DOHH2 (cell line): ENCODE measurements at regions not wholly inside any gene's neighbourhood (a gene's known extent, or its start where the extent isn't known, plus 50 kb on each side); places are given as distances from the start of the nearest gene placed in this dataset.

ENCODE experiments used
- H3F3A ChIP-seq: fragments of 200-600 bp; sonication (generic), shearing (Covaris generic); 2 replicates; pipeline ENCODE4 v1.6.0; 2016; ENCODE audit warnings: antibody characterized with exemption, mild to moderate bottlenecking; ENCODE audit not compliant: control insufficient read depth, insufficient read depth
- H3K27ac ChIP-seq: fragments of 200-600 bp; sonication (generic); 2 replicates; pipeline ENCODE4 v1.5.1; 2014; ENCODE audit warnings: low read depth, mild to moderate bottlenecking, low read length, moderate library complexity
- H3K27me3 ChIP-seq: fragments of 200-600 bp; sonication (generic); 2 replicates; pipeline ENCODE4 v1.6.1; 2014; ENCODE audit warnings: mild to moderate bottlenecking, low read length, mixed read lengths; ENCODE audit not compliant: control insufficient read depth
- H3K36me3 ChIP-seq: fragments of 200-600 bp; sonication (generic); 2 replicates; pipeline ENCODE4 v1.6.1; 2014; ENCODE audit warnings: mild to moderate bottlenecking, low read length, moderate library complexity, mixed read lengths; ENCODE audit not compliant: control insufficient read depth
- H3K4me1 ChIP-seq: fragments of 200-600 bp; sonication (generic); 2 replicates; pipeline ENCODE4 v1.6.1; 2014; ENCODE audit warnings: mild to moderate bottlenecking, low read length, mixed read lengths; ENCODE audit not compliant: control insufficient read depth
- H3K4me2 ChIP-seq: fragments of 200-600 bp; sonication (generic); 2 replicates; pipeline ENCODE4 v1.6.0; 2014; ENCODE audit warnings: mild to moderate bottlenecking, low read length, moderate library complexity
- H3K4me3 ChIP-seq: fragments of 200-600 bp; sonication (generic); 2 replicates; pipeline ENCODE4 v1.5.1; 2014; ENCODE audit warnings: mild to moderate bottlenecking, low read length, mixed read lengths
- H3K79me2 ChIP-seq: fragments of 200-600 bp; sonication (generic); 2 replicates; pipeline ENCODE4 v1.6.1; 2014; ENCODE audit warnings: mild to moderate bottlenecking, low read length, mixed read lengths; ENCODE audit not compliant: control insufficient read depth
- H3K9me2 ChIP-seq: fragments of 200-600 bp; sonication (generic); replicated peaks from 2 replicates; pipeline ENCODE4 v1.6.1; 2014; ENCODE audit warnings: mild to moderate bottlenecking, low read length, mixed read lengths; ENCODE audit not compliant: control insufficient read depth
- H3K9me3 ChIP-seq: fragments of 200-600 bp; sonication (generic); 2 replicates; pipeline ENCODE4 v1.6.1; 2014; ENCODE audit warnings: antibody characterized with exemption, low read length, mixed read lengths; ENCODE audit not compliant: control insufficient read depth, insufficient read depth
- H4K20me1 ChIP-seq: fragments of 200-600 bp; sonication (generic); 2 replicates; pipeline ENCODE4 v1.6.0; 2014; ENCODE audit warnings: low read depth, mild to moderate bottlenecking, antibody characterized with exemption, low read length, moderate library complexity; ENCODE audit not compliant: control insufficient read depth, insufficient read depth
- EZH2phosphoT487 ChIP-seq: fragments of 200-600 bp; sonication (generic); IDR thresholded peaks from 2 replicates; pipeline ENCODE4 v1.6.1; 2017; ENCODE audit warnings: borderline replicate concordance, mild to moderate bottlenecking, antibody characterized with exemption, low read length, moderate library complexity, mixed read lengths
- TF ChIP-seq, protein P1 (sequence below): fragments of 200-600 bp; sonication (generic); IDR thresholded peaks from one replicate; pipeline ENCODE4 v1.5.1; 2014; ENCODE audit warnings: antibody characterized with exemption, mild to moderate bottlenecking, low read depth, low read length; ENCODE audit not compliant: poor library complexity, severe bottlenecking

DNA sequence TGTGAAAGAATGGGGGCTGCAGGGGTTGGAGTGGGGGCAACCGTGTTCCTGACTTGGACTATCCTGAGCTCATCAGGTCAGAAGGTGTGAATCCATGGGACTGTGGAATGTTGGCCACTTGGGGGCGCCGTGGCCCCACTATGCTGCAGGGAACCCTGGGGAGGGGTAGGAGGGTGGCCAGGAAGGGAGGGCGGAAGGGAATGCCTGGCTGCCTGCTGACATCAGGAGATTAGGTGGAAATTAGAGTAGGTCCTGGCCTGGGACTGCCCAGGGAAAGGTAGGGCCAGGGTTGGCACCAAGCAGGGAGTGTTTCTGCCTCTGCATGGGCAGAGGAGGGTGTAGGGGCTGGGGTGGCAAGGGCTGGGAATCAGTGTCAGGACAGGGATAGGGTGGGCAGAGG lies 65.8 kb upstream of the PRSS58 start:
- Histone ChIP-seq H3K36me3 (no peaks in the 10 kb centered on the region), H3F3A (no peaks in the 10 kb centered on the region), H4K20me1 (no peaks in the 10 kb centered on the region), H3K9me3 (no peaks in the 10 kb centered on the region), H3K27ac (no peak overlapping the region), H3K4me3 (no peak overlapping the region), H3K79me2 (no peaks in the 10 kb centered on the region), H3K4me1 (no peaks in the 10 kb centered on the region), H3K4me2 (no peak overlapping the region), H3K27me3 (no peaks in the 10 kb centered on the region; the same call in 1 of the 2 replicates), H3K9me2 (no peaks in the 10 kb centered on the region)
- TF ChIP-seq, protein P1, sequence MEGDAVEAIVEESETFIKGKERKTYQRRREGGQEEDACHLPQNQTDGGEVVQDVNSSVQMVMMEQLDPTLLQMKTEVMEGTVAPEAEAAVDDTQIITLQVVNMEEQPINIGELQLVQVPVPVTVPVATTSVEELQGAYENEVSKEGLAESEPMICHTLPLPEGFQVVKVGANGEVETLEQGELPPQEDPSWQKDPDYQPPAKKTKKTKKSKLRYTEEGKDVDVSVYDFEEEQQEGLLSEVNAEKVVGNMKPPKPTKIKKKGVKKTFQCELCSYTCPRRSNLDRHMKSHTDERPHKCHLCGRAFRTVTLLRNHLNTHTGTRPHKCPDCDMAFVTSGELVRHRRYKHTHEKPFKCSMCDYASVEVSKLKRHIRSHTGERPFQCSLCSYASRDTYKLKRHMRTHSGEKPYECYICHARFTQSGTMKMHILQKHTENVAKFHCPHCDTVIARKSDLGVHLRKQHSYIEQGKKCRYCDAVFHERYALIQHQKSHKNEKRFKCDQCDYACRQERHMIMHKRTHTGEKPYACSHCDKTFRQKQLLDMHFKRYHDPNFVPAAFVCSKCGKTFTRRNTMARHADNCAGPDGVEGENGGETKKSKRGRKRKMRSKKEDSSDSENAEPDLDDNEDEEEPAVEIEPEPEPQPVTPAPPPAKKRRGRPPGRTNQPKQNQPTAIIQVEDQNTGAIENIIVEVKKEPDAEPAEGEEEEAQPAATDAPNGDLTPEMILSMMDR, result peak; percentile 78
- TF ChIP-seq EZH2phosphoT487, result no peak

DNA sequence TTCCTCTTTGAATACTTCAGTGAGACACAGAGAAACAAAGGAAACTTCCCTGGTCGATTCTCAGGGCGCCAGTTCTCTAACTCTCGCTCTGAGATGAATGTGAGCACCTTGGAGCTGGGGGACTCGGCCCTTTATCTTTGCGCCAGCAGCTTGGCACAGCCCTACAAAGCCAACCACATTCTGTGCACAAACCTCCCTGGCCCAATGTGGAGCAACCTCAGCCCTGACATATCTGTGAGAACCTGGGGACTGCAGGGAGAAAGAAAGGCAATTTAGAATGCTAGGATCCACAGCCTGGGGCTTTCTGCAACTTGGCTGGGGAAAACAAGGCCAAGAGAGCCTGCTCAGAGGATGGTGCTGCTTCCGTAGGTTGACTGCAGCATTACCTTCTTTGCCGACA lies 63.5 kb upstream of the PRSS58 start:
- Histone ChIP-seq H3K27ac (no peak overlapping the region), H3K27me3 (peaks cover 6% of the 10 kb centered on the region; the same call in 1 of the 2 replicates)
- TF ChIP-seq, protein P1, result no peak
- TF ChIP-seq EZH2phosphoT487, result no peak

DNA sequence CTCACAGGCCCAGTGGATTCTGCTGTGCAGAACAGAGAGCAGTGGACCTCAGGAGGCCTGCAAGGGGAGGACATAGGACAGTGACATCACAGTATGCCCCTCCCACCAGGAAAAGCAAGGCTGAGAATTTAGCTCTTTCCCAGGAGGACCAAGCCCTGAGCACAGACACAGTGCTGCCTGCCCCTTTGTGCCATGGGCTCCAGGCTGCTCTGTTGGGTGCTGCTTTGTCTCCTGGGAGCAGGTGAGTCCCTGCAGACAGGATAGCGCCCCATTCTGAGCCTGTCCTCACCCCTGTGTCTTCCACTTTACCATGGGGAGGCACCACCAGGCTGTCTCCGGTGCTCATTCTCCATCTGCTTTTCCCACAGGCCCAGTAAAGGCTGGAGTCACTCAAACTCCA lies 63.0 kb upstream of the PRSS58 start:
- H3K9me2 ChIP-seq, result no peaks in the 10 kb centered on the region
- H3K27me3 ChIP-seq, result peaks cover 6% of the 10 kb centered on the region; the same call in 1 of the 2 replicates
- no peak overlapping the region for H3K4me2 ChIP-seq
- no peak overlapping the region for H3K27ac ChIP-seq
- H3K79me2 ChIP-seq, result no peaks in the 10 kb centered on the region
- no peak overlapping the region for H3K4me3 ChIP-seq
- TF ChIP-seq, protein P1, result no peak
- TF ChIP-seq EZH2phosphoT487, result no peak
- H4K20me1 ChIP-seq, result no peaks in the 10 kb centered on the region
- H3K4me1 ChIP-seq, result no peaks in the 10 kb centered on the region
- no peaks in the 10 kb centered on the region for H3K9me3 ChIP-seq
- H3K36me3 ChIP-seq, result no peaks in the 10 kb centered on the region
- no peaks in the 10 kb centered on the region for H3F3A ChIP-seq

More for the DNA sequence above, 63.5 kb upstream of the PRSS58 start:
- H3K4me2 ChIP-seq, result no peak overlapping the region
- H3K4me1 ChIP-seq, result no peaks in the 10 kb centered on the region
- H3K9me2 ChIP-seq, result no peaks in the 10 kb centered on the region
- H3K4me3 ChIP-seq, result no peak overlapping the region
- H3K9me3 ChIP-seq, result no peaks in the 10 kb centered on the region
- no peaks in the 10 kb centered on the region for H3K36me3 ChIP-seq
- H4K20me1 ChIP-seq, result no peaks in the 10 kb centered on the region
- H3K79me2 ChIP-seq, result no peaks in the 10 kb centered on the region
- no peaks in the 10 kb centered on the region for H3F3A ChIP-seq
